ENCODE measurements at regions not wholly inside any gene's neighbourhood (a gene's known extent, or its start where the extent isn't known, plus 50 kb on each side); places are given as distances from the start of the nearest gene placed in this dataset.

DNA sequence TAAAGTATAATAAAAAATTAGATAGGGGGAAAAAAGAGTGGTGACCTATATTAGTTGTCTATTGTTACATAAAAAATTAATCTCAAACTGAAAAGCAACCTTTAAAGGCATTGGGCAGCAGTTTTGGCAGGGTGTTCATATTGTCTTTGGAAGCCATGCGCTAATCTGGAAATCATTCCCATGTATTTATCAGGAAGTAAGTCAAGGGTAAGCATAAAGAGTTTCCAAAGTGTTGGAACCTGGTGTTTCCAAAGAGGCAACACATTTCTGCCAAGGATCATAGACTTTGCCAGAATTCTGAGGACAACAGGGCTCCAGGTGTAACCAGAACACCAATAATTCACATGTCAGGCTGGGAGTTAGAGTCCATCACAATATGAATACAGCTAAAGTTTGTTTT lies 55.7 kb upstream of the EGFR start:
- DNase-seq = no peak

DNA sequence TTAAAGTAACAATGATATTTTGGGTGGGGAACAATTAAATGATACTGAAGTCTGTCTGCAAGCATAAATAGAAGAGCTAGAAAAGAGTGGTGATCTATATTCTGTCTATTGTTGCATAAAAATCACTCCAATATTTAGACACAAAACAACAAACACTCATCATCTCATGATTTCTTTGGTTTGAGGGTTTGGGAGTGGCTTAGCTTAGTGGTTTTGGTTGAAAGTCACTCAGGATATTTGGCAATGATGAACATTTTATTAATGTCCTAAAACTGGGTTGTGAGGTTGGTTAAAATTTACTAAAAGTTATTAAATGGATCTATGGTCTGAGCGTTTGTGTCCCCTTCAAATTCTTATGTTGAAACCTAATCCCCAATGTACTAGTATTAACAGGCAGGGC lies 54.7 kb upstream of the EGFR start:
- DNase-seq = no peak

DNA sequence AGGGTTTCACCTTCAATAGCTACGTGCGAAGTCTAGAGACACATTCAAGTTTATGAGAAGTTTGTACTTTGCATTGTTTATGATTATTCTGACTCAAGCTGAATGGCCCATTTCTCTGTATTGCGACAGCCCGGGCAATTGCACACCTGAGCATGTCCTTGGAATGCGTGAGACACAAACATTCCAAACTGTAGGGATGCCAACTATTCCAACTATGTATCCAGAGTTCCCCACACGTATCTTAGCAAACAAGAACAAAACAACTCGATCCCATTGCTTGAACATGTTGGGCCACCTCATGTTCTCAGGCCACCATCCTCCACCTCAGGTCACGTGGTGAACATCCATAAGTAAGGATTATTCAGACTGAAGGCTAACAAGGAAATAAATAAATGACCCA lies 51.4 kb upstream of the EGFR start:
- DNase-seq = no peak

DNA sequence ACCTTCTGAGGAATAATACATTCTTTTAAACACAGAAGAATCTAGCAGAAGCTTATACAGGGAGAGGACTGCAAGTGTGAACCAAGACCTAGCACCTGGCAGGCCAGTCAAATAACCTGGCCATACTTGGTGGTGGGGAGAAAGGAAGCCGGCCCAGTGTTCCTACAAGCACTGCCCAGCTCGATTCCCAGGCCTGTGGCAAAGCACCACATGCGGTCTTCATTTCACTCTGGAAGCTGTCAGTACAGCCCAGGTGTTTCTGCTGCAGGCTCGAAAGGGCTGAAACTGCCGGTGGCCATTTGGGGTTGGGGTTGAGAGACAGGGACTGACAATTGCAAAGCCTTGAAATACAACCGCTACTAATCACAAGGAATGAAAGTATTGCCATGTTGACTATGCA lies 50.8 kb upstream of the EGFR start:
- no peak for DNase-seq

All from NCI-H69 (cell line).